ENCODE measurements at regions not wholly inside any gene's neighbourhood (a gene's known extent, or its start where the extent isn't known, plus 50 kb on each side); places are given as distances from the start of the nearest gene placed in this dataset.

GRCh38 chr15:70169147-70169546 lies 71.4 kb upstream of the TLE3 start:
- no peak for TF ChIP-seq POLR2AphosphoS5 (IDR thresholded peaks at IDR 0.05)
- no peak for TF ChIP-seq POLR2A (IDR thresholded peaks at IDR 0.05; ENCODE audit: low read depth)
- no peak for TF ChIP-seq CTCF (IDR thresholded peaks at IDR 0.05)
